Panc1 (cell line): ENCODE measurements at regions not wholly inside any gene's neighbourhood (a gene's known extent, or its start where the extent isn't known, plus 50 kb on each side); places are given as distances from the start of the nearest gene placed in this dataset.

Experiments
- ATAC-seq: fragments of 200-7000 bp; cut with Tn5 transposase; 2 replicates; pipeline ENCODE4 v1.9.1; 2020; ENCODE audit warnings: mild to moderate bottlenecking, moderate library complexity
- BruUV-seq: library from RNA; stranded (reverse); fragments of 400-500 nt; replicated peaks from 2 replicates; lab custom pipeline; 2021; lab: Mats Ljungman, UMichigan
- CTCF ChIA-PET: fragments of 300-600 bp; sonication (Branson Sonifier 250); formaldehyde crosslinking; loops from one replicate; lab custom pipeline; 2022; ENCODE audit warnings: antibody characterized with exemption; lab: Charles Lee
- POLR2A ChIA-PET: fragments of 300-600 bp; sonication (Branson Sonifier 250); formaldehyde crosslinking; loops from one replicate; lab custom pipeline; 2022; ENCODE audit warnings: antibody characterized with exemption; lab: Charles Lee
- DNase-seq: peaks from one replicate; pipeline ENCODE4 v3.0.0-alpha.2; 2010; ENCODE audit warnings: low read depth, low spot score
- H3K27ac ChIP-seq: 2 replicates; pipeline ENCODE4 v1.5.1; 2011; ENCODE audit warnings: mild to moderate bottlenecking, low read length, inconsistent platforms
- H3K27me3 ChIP-seq: fragments of 200-500 bp; sonication (Bioruptor generic); 2 replicates; pipeline ENCODE4 v1.6.0; 2014; ENCODE audit warnings: low read length, inconsistent platforms; ENCODE audit not compliant: control insufficient read depth, insufficient read depth
- H3K36me3 ChIP-seq: fragments of 200-500 bp; sonication (Bioruptor generic); 2 replicates; pipeline ENCODE4 v1.5.1; 2014; ENCODE audit warnings: inconsistent platforms, mild to moderate bottlenecking, low read length, moderate library complexity; ENCODE audit not compliant: control insufficient read depth, insufficient read depth
- H3K4me1 ChIP-seq: 2 replicates; pipeline ENCODE4 v1.5.1; 2011; ENCODE audit warnings: inconsistent platforms, mild to moderate bottlenecking, low read length, moderate library complexity; ENCODE audit not compliant: control insufficient read depth, insufficient read depth
- H3K4me3 ChIP-seq, 2 experiments: 2 replicates each; pipeline ENCODE4 v1.5.1; 2011 to 2012; ENCODE audit warnings: low read depth in 2 of 2, low read length in 2 of 2, mild to moderate bottlenecking in 2 of 2, inconsistent platforms in 1 of 2, moderate library complexity in 1 of 2
- H3K9me3 ChIP-seq: fragments of 200-500 bp; sonication (Bioruptor generic); 2 replicates; pipeline ENCODE4 v1.5.1; 2014; ENCODE audit warnings: low read depth, mild to moderate bottlenecking, inconsistent platforms, low read length, moderate library complexity; ENCODE audit not compliant: control insufficient read depth, insufficient read depth
- CTCF ChIP-seq: fragments of 450-650 bp; IDR thresholded peaks from 2 replicates; pipeline ENCODE4 v1.5.1; 2017; ENCODE audit warnings: mild to moderate bottlenecking
- POLR2AphosphoS5 ChIP-seq: IDR thresholded peaks from 2 replicates; pipeline ENCODE4 v1.6.1; 2012; ENCODE audit warnings: mild to moderate bottlenecking, low read depth, low read length, moderate library complexity
- REST ChIP-seq, 2 experiments: IDR thresholded peaks; 2 replicates each; pipeline ENCODE4 v1.6.1; 2011 to 2012; ENCODE audit warnings: low read depth in 2 of 2, control low read depth in 1 of 2, low read length in 1 of 2, mild to moderate bottlenecking in 1 of 2, moderate library complexity in 1 of 2; ENCODE audit not compliant: insufficient read depth in 1 of 2
- SIN3A ChIP-seq: IDR thresholded peaks from 2 replicates; pipeline ENCODE4 v1.6.1; 2012; ENCODE audit warnings: low read depth, mild to moderate bottlenecking, low read length, moderate library complexity, borderline replicate concordance; ENCODE audit not compliant: insufficient read depth
- TCF7L2 ChIP-seq: IDR thresholded peaks from 2 replicates; pipeline ENCODE4 v1.6.1; 2011; ENCODE audit warnings: mild to moderate bottlenecking, low read depth, low read length, inconsistent platforms
- in situ Hi-C: cut with HindIII; loops from 2 replicates; pipeline ENCODE4 v1.10.0; 2016; ENCODE audit warnings: low sequenced_read_pairs, low pct_unique_long_range_greater_than_20kb
- intact Hi-C: fragments of 100-400 bp; cut with micrococcal nuclease; formaldehyde crosslinking; loops from one replicate; pipeline ENCODE4 v1.10.0; 2022; ENCODE audit not compliant: unreplicated experiment

- DNase-seq: no peak
- TF ChIP-seq REST (IDR thresholded peaks at IDR 0.05; ENCODE audit: insufficient read depth in 1 of 2, low read depth in 2 of 2, low read length in 1 of 2) (no peak), SIN3A (no peak), POLR2AphosphoS5 (no peak), CTCF (no peak), TCF7L2 (no peak)
- no peak for ATAC-seq
- Histone ChIP-seq H3K36me3 (no peaks in the 10 kb centered on the region), H3K27ac (no peak overlapping the region), H3K27me3 (no peaks in the 10 kb centered on the region), H3K4me1 (no peaks in the 10 kb centered on the region), H3K4me3 (no peak overlapping the region), H3K9me3 (no peaks in the 10 kb centered on the region)
- intact Hi-C loops (no loop called here), in situ Hi-C loops (no loop called here)
- no TSS peak for BruUV-seq
- POLR2A ChIA-PET: no interaction called here
- CTCF ChIA-PET: no interaction called here
Observed at GRCh38 chr18:75350512-75350839, 77.0 kb downstream of the SMIM21 start.

GRCh38 chr18:75349668-75350511 is 77.6 kb downstream of the SMIM21 start:
- no peak overlapping the region for H3K27ac ChIP-seq
- POLR2A ChIA-PET: interaction anchor here (0.5 kb wide), 1 partner anchor 727 kb away, joined by 3 read pairs; no protein-coding TSS in a partner anchor
- no peaks in the 10 kb centered on the region for H3K9me3 ChIP-seq
- intact Hi-C loops: no loop called here
- CTCF ChIA-PET: no interaction called here
- ATAC-seq (no peak), DNase-seq (no peak)
- no peaks in the 10 kb centered on the region for H3K4me1 ChIP-seq
- no TSS peak for BruUV-seq
- in situ Hi-C loops: no loop called here
- no peak for TF ChIP-seq CTCF
- no peak for TF ChIP-seq REST (IDR thresholded peaks at IDR 0.05; ENCODE audit: insufficient read depth in 1 of 2, low read depth in 2 of 2, low read length in 1 of 2)
- TF ChIP-seq TCF7L2: no peak
- TF ChIP-seq SIN3A: no peak
- no peaks in the 10 kb centered on the region for H3K36me3 ChIP-seq
- no peaks in the 10 kb centered on the region for H3K27me3 ChIP-seq
- H3K4me3 ChIP-seq: no peak overlapping the region
